Hepatocyte (in vitro differentiated cells): ENCODE measurements at regions not wholly inside any gene's neighbourhood (a gene's known extent, or its start where the extent isn't known, plus 50 kb on each side); places are given as distances from the start of the nearest gene placed in this dataset.

Experiments
- DNase-seq: peaks from one replicate; pipeline ENCODE4 v3.0.0-alpha.2; 2016; ENCODE audit warnings: low spot score
- H2AFZ ChIP-seq: fragments of 200-600 bp; sonication (generic); 2 replicates; pipeline ENCODE4 v1.6.0; 2016; ENCODE audit warnings: antibody characterized with exemption, mild to moderate bottlenecking
- H3K27ac ChIP-seq: fragments of 200-600 bp; sonication (generic); 2 replicates; pipeline ENCODE4 v1.5.1; 2016; ENCODE audit warnings: mild to moderate bottlenecking
- H3K27me3 ChIP-seq: fragments of 200-600 bp; sonication (generic); 2 replicates; pipeline ENCODE4 v1.6.1; 2016
- H3K36me3 ChIP-seq: fragments of 200-600 bp; sonication (generic); replicated peaks from 2 replicates; pipeline ENCODE4 v1.5.1; 2016; ENCODE audit warnings: low read depth; ENCODE audit not compliant: insufficient read depth
- H3K4me1 ChIP-seq: fragments of 200-600 bp; sonication (generic); 2 replicates; pipeline ENCODE4 v1.5.1; 2016; ENCODE audit warnings: mild to moderate bottlenecking, moderate library complexity; ENCODE audit not compliant: insufficient read depth
- H3K4me2 ChIP-seq: fragments of 200-600 bp; sonication (generic); 2 replicates; pipeline ENCODE4 v1.6.0; 2016
- H3K4me3 ChIP-seq: fragments of 200-600 bp; sonication (generic); 2 replicates; pipeline ENCODE4 v1.5.1; 2016; ENCODE audit warnings: mild to moderate bottlenecking
- H3K79me2 ChIP-seq: fragments of 200-600 bp; sonication (generic); 2 replicates; pipeline ENCODE4 v1.6.0; 2017; ENCODE audit warnings: mild to moderate bottlenecking
- H3K9me2 ChIP-seq: fragments of 200-600 bp; sonication (generic); replicated peaks from 2 replicates; pipeline ENCODE4 v1.6.0; 2017; ENCODE audit warnings: mild to moderate bottlenecking; ENCODE audit not compliant: insufficient read depth
- H3K9me3 ChIP-seq: fragments of 200-600 bp; sonication (generic); 2 replicates; pipeline ENCODE4 v1.5.1; 2016; ENCODE audit warnings: low read depth, mild to moderate bottlenecking
- H4K20me1 ChIP-seq: fragments of 200-600 bp; sonication (generic); 2 replicates; pipeline ENCODE4 v1.6.0; 2016; ENCODE audit warnings: mild to moderate bottlenecking; ENCODE audit not compliant: insufficient read depth, poor library complexity, severe bottlenecking
- CTCF ChIP-seq: fragments of 200-600 bp; sonication (generic); IDR thresholded peaks from 2 replicates; pipeline ENCODE4 v1.5.1; 2016; ENCODE audit warnings: antibody characterized with exemption, mild to moderate bottlenecking; ENCODE audit not compliant: poor library complexity
- EZH2 ChIP-seq: fragments of 200-600 bp; sonication (generic); IDR thresholded peaks from 2 replicates; pipeline ENCODE4 v1.6.1; 2016; ENCODE audit warnings: antibody characterized with exemption, mild to moderate bottlenecking, borderline replicate concordance
- EZH2phosphoT487 ChIP-seq: fragments of 200-600 bp; sonication (generic); IDR thresholded peaks from one replicate; pipeline ENCODE4 v1.6.1; 2018; ENCODE audit warnings: antibody characterized with exemption, mild to moderate bottlenecking, low read depth, moderate library complexity; ENCODE audit not compliant: unreplicated experiment, severe bottlenecking
- WGBS: methylation state at CpG from one replicate; pipeline ENCODE4 v1.1.6; 2016; ENCODE audit warnings: low lambda C conversion rate; ENCODE audit errors: missing lambda C conversion rate; 5-methylcytosine and 5-hydroxymethylcytosine counted together

GRCh38 chr11:26928582-26928981 is 65.3 kb upstream of the FIBIN start:
- Histone ChIP-seq H3K4me2 (peak overlapping the region; percentile 18), H3K4me1 (no peaks in the 10 kb centered on the region), H3K4me3 (no peak overlapping the region), H3K9me3 (no peaks in the 10 kb centered on the region), H3K36me3 (no peaks in the 10 kb centered on the region), H4K20me1 (no peaks in the 10 kb centered on the region), H2AFZ (no peak overlapping the region), H3K9me2 (no peaks in the 10 kb centered on the region), H3K79me2 (no peaks in the 10 kb centered on the region), H3K27me3 (no peaks in the 10 kb centered on the region), H3K27ac (peak overlapping the region; percentile 24)
- peak; percentile 12 for DNase-seq
- no peak for TF ChIP-seq CTCF
- no peak for TF ChIP-seq EZH2phosphoT487
- TF ChIP-seq EZH2: no peak
- 31% methylated on average over 3 of the region's 3 CpGs for WGBS

- H3K27me3 ChIP-seq: no peaks in the 10 kb centered on the region
- H2AFZ ChIP-seq: no peak overlapping the region
- H3K4me2 ChIP-seq: no peak overlapping the region
- H3K4me3 ChIP-seq: no peak overlapping the region
- no peaks in the 10 kb centered on the region for H3K9me2 ChIP-seq
- H3K4me1 ChIP-seq: no peaks in the 10 kb centered on the region
- TF ChIP-seq EZH2phosphoT487 (no peak), EZH2 (no peak), CTCF (no peak)
- 86% methylated on average over 3 of the region's 3 CpGs for WGBS
- peak overlapping the region; percentile 24 for H3K27ac ChIP-seq
- H3K79me2 ChIP-seq: no peaks in the 10 kb centered on the region
- H3K36me3 ChIP-seq: no peaks in the 10 kb centered on the region
- H3K9me3 ChIP-seq: no peaks in the 10 kb centered on the region
- no peak for DNase-seq
- H4K20me1 ChIP-seq: no peaks in the 10 kb centered on the region
Observed at GRCh38 chr11:26929806-26930517, 64.0 kb upstream of the FIBIN start.

- H4K20me1 ChIP-seq: no peaks in the 10 kb centered on the region
- TF ChIP-seq CTCF (no peak), EZH2phosphoT487 (no peak), EZH2 (no peak)
- peak; percentile 16 for DNase-seq
- H3K36me3 ChIP-seq: no peaks in the 10 kb centered on the region
- H3K9me3 ChIP-seq: no peaks in the 10 kb centered on the region
- peak overlapping the region; percentile 24 for H3K27ac ChIP-seq
- H2AFZ ChIP-seq: no peak overlapping the region
- no peaks in the 10 kb centered on the region for H3K9me2 ChIP-seq
- H3K27me3 ChIP-seq: no peaks in the 10 kb centered on the region
- no peak overlapping the region for H3K4me2 ChIP-seq
- H3K79me2 ChIP-seq: no peaks in the 10 kb centered on the region
- 94% methylated on average over 1 of the region's 1 CpG for WGBS
- H3K4me1 ChIP-seq: no peaks in the 10 kb centered on the region
- H3K4me3 ChIP-seq: no peak overlapping the region
Observed at GRCh38 chr11:26930518-26931247, 63.2 kb upstream of the FIBIN start.
